Liver (tissue), 7 donors: ENCODE measurements at regions not wholly inside any gene's neighbourhood (a gene's known extent, or its start where the extent isn't known, plus 50 kb on each side); places are given as distances from the start of the nearest gene placed in this dataset.

Source experiments
- DNase-seq: peaks from one replicate; pipeline ENCODE4 v3.0.0-alpha.2; 2017; ENCODE audit warnings: low spot score
- H3K27ac ChIP-seq, 2 donors: one replicate each; pipeline ENCODE4 v1.7.0; 2013; ENCODE audit warnings: inconsistent platforms in 2 of 2, low read length in 2 of 2, control low read depth in 1 of 2, low read depth in 1 of 2, mild to moderate bottlenecking in 1 of 2
- H3K27me3 ChIP-seq, 4 donors: one replicate each; pipeline versions ENCODE4 v1.6.1 to v1.7.0; 2013; ENCODE audit warnings: low read length in 3 of 4, inconsistent platforms in 1 of 4, mild to moderate bottlenecking in 1 of 4, moderate library complexity in 1 of 4; ENCODE audit not compliant: control insufficient read depth in 4 of 4, insufficient read depth in 4 of 4
- H3K36me3 ChIP-seq, 4 donors: one replicate each; pipeline versions ENCODE4 v1.6.1 to v1.7.0; 2013; ENCODE audit warnings: low read length in 3 of 4, mild to moderate bottlenecking in 3 of 4, low read depth in 1 of 4, moderate library complexity in 1 of 4; ENCODE audit not compliant: control insufficient read depth in 4 of 4, insufficient read depth in 3 of 4
- H3K4me1 ChIP-seq, 4 donors: one replicate each; pipeline versions ENCODE4 v1.6.1 to v1.7.0; 2013; ENCODE audit warnings: low read length in 3 of 4, mild to moderate bottlenecking in 3 of 4, moderate library complexity in 1 of 4; ENCODE audit not compliant: control insufficient read depth in 4 of 4, insufficient read depth in 4 of 4
- H3K4me3 ChIP-seq, 3 donors: one replicate each; pipeline versions ENCODE4 v1.6.1 to v1.7.0; 2013; ENCODE audit warnings: low read length in 3 of 3, control low read depth in 1 of 3, low read depth in 1 of 3, mild to moderate bottlenecking in 1 of 3
- H3K9ac ChIP-seq, 2 donors: one replicate each; pipeline ENCODE4 v1.7.0; 2013; ENCODE audit warnings: low read length in 2 of 2, mild to moderate bottlenecking in 2 of 2, moderate library complexity in 2 of 2, control low read depth in 1 of 2, low read depth in 1 of 2
- H3K9me3 ChIP-seq, 4 donors: one replicate each; pipeline versions ENCODE4 v1.6.1 to v1.7.0; 2013; ENCODE audit warnings: low read length in 3 of 4; ENCODE audit not compliant: control insufficient read depth in 4 of 4
- EGR1 ChIP-seq, 2 donors: IDR thresholded peaks; 2 replicates each; pipeline ENCODE4 v1.6.1; 2016 to 2018; ENCODE audit warnings: antibody characterized with exemption in 2 of 2, low read depth in 2 of 2
- FOXA2 ChIP-seq: IDR thresholded peaks from 2 replicates; pipeline ENCODE4 v1.6.1; 2016; ENCODE audit warnings: antibody characterized with exemption
- GABPA ChIP-seq, 2 donors: IDR thresholded peaks in 1 of 2; conservative IDR thresholded peaks in 1 of 2; 2 replicates each; pipeline ENCODE4 v1.6.1; 2016; ENCODE audit warnings: antibody characterized with exemption in 2 of 2, mild to moderate bottlenecking in 1 of 2, moderate library complexity in 1 of 2
- HNF4A ChIP-seq, 2 donors: conservative IDR thresholded peaks; 2 replicates each; pipeline ENCODE4 v1.6.1; 2016; ENCODE audit warnings: antibody characterized with exemption in 2 of 2, mild to moderate bottlenecking in 2 of 2
- HNF4G ChIP-seq: IDR thresholded peaks from 2 replicates; pipeline ENCODE4 v1.6.1; 2016; ENCODE audit warnings: antibody characterized with exemption
- JUND ChIP-seq, 2 donors: IDR thresholded peaks; 2 replicates each; pipeline ENCODE4 v1.6.1; 2016; ENCODE audit warnings: antibody characterized with exemption in 2 of 2
- NR2F2 ChIP-seq: IDR thresholded peaks from 2 replicates; pipeline ENCODE4 v1.6.1; 2016; ENCODE audit warnings: antibody characterized with exemption
- RAD21 ChIP-seq, 2 donors: IDR thresholded peaks; 2 replicates each; pipeline ENCODE4 v1.6.1; 2016; ENCODE audit warnings: antibody characterized with exemption in 2 of 2, mild to moderate bottlenecking in 2 of 2
- SP1 ChIP-seq: IDR thresholded peaks from 2 replicates; pipeline ENCODE4 v1.6.1; 2018; ENCODE audit warnings: antibody characterized with exemption, mild to moderate bottlenecking
- TAF1 ChIP-seq: conservative IDR thresholded peaks from 2 replicates; pipeline ENCODE4 v1.6.1; 2016; ENCODE audit warnings: antibody characterized with exemption, mild to moderate bottlenecking
- YY1 ChIP-seq: IDR thresholded peaks from 2 replicates; pipeline ENCODE4 v1.6.1; 2016; ENCODE audit warnings: antibody characterized with exemption, mild to moderate bottlenecking
- WGBS: extraction: QIAGEN DNeasy Blood & Tissue Kit; methylation state at CpG from one replicate; pipeline ENCODE4 v1.1.7; 2013; 5-methylcytosine and 5-hydroxymethylcytosine counted together
- TF ChIP-seq, protein P1 (sequence below): IDR thresholded peaks from 2 replicates; pipeline ENCODE4 v1.6.1; 2016; ENCODE audit warnings: antibody characterized with exemption
- TF ChIP-seq, protein P2 (sequence below): IDR thresholded peaks from 2 replicates; pipeline ENCODE4 v1.6.1; 2016; ENCODE audit warnings: antibody characterized with exemption
- TF ChIP-seq, protein P3 (sequence below): IDR thresholded peaks from 2 replicates; pipeline ENCODE4 v1.6.1; 2016; ENCODE audit warnings: antibody characterized with exemption
- TF ChIP-seq, protein P4 (sequence below): IDR thresholded peaks from 2 replicates; pipeline ENCODE4 v1.6.1; 2016; ENCODE audit warnings: antibody characterized with exemption, mild to moderate bottlenecking
- donor health status: healthy.
- donor health status: healthy.
- donor health status: healthy.
- donor health status: healthy.

DNA sequence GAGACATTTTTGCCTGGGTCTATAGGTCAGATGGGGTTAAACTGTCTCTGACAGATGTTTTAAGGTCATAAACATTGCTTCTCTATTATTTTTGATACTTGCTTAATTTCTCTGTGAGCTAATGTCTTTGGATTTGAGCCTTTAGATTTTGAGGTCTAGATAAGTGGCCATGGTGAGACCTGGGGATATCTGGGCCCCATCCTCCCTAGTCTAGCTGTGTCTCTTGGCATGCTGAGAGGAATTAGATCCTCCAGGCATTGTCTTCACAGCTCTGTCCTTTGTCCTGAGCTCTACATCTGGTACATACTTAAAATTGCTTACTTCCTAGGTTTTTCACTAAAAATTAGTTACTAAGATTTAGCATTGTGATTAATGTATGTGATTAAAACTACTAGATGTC is 265.0 kb upstream of the NPSR1 start:
- TF ChIP-seq, protein P1, sequence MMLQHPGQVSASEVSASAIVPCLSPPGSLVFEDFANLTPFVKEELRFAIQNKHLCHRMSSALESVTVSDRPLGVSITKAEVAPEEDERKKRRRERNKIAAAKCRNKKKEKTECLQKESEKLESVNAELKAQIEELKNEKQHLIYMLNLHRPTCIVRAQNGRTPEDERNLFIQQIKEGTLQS: no peak
- TF ChIP-seq RAD21 (IDR thresholded peaks at IDR 0.05) (no peak), HNF4G (no peak), HNF4A (conservative IDR thresholded peaks at IDR 0.05) (no peak), EGR1 (IDR thresholded peaks at IDR 0.05; ENCODE audit: low read depth in 2 of 2) (no peak), SP1 (no peak), GABPA (IDR thresholded peaks at IDR 0.05 in 1 of 2, conservative IDR thresholded peaks at IDR 0.05 in 1 of 2) (no peak), YY1 (no peak), TAF1 (no peak), JUND (IDR thresholded peaks at IDR 0.05) (no peak)
- TF ChIP-seq, protein P2, sequence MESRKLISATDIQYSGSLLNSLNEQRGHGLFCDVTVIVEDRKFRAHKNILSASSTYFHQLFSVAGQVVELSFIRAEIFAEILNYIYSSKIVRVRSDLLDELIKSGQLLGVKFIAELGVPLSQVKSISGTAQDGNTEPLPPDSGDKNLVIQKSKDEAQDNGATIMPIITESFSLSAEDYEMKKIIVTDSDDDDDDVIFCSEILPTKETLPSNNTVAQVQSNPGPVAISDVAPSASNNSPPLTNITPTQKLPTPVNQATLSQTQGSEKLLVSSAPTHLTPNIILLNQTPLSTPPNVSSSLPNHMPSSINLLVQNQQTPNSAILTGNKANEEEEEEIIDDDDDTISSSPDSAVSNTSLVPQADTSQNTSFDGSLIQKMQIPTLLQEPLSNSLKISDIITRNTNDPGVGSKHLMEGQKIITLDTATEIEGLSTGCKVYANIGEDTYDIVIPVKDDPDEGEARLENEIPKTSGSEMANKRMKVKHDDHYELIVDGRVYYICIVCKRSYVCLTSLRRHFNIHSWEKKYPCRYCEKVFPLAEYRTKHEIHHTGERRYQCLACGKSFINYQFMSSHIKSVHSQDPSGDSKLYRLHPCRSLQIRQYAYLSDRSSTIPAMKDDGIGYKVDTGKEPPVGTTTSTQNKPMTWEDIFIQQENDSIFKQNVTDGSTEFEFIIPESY: no peak
- TF ChIP-seq, protein P3, sequence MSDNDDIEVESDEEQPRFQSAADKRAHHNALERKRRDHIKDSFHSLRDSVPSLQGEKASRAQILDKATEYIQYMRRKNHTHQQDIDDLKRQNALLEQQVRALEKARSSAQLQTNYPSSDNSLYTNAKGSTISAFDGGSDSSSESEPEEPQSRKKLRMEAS: no peak
- DNase-seq: no peak
- Histone ChIP-seq H3K4me3 (no peak overlapping the region), H3K9me3 (no peaks in the 10 kb centered on the region), H3K9ac (no peak overlapping the region), H3K36me3 (no peaks in the 10 kb centered on the region), H3K4me1 (no peaks in the 10 kb centered on the region), H3K27ac (no peak overlapping the region), H3K27me3 (no peaks in the 10 kb centered on the region)

DNA sequence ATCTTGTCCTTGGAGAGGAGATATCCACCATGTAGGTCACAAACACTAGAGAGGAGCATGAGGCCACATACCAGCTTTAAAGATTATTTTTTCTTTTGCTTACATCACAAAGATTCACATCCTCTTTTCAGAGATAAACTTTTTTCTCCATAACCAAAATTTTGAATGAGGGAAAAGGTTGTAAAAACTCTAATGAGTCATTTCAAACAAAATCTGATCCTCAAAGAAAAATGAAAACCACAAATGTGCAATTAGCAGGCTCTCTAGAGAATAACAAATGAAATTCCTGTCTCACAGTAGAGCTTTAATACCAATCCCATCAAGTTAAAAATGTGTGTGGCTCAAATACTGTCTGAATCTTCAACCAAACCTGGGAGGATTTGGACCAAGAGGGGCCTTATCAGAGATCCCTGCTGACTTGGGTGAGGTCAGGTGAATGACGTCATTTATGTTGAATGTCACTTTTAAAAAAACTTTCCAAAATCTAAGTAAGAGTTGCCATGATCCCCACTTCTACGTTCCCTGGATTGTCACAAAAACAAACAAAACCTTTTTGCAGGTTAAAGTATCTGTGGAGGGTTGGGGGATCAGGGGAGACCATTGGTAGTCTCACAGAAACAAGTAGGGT is 261.5 kb upstream of the NPSR1 start:
- Histone ChIP-seq H3K9ac (no peak overlapping the region), H3K36me3 (no peaks in the 10 kb centered on the region), H3K4me1 (no peaks in the 10 kb centered on the region), H3K27me3 (no peaks in the 10 kb centered on the region), H3K27ac (no peak overlapping the region), H3K9me3 (no peaks in the 10 kb centered on the region), H3K4me3 (no peak overlapping the region)
- DNase-seq: no peak
- TF ChIP-seq, protein P2: no peak
- TF ChIP-seq, protein P3: no peak
- no peak for TF ChIP-seq HNF4A (conservative IDR thresholded peaks at IDR 0.05)
- TF ChIP-seq, protein P4, sequence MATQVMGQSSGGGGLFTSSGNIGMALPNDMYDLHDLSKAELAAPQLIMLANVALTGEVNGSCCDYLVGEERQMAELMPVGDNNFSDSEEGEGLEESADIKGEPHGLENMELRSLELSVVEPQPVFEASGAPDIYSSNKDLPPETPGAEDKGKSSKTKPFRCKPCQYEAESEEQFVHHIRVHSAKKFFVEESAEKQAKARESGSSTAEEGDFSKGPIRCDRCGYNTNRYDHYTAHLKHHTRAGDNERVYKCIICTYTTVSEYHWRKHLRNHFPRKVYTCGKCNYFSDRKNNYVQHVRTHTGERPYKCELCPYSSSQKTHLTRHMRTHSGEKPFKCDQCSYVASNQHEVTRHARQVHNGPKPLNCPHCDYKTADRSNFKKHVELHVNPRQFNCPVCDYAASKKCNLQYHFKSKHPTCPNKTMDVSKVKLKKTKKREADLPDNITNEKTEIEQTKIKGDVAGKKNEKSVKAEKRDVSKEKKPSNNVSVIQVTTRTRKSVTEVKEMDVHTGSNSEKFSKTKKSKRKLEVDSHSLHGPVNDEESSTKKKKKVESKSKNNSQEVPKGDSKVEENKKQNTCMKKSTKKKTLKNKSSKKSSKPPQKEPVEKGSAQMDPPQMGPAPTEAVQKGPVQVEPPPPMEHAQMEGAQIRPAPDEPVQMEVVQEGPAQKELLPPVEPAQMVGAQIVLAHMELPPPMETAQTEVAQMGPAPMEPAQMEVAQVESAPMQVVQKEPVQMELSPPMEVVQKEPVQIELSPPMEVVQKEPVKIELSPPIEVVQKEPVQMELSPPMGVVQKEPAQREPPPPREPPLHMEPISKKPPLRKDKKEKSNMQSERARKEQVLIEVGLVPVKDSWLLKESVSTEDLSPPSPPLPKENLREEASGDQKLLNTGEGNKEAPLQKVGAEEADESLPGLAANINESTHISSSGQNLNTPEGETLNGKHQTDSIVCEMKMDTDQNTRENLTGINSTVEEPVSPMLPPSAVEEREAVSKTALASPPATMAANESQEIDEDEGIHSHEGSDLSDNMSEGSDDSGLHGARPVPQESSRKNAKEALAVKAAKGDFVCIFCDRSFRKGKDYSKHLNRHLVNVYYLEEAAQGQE: no peak
- TF ChIP-seq FOXA2: no peak
- no peak for TF ChIP-seq NR2F2
- 79% methylated on average over 2 of the region's 2 CpGs for WGBS
